SU-DHL-6 (cell line): ENCODE measurements at regions not wholly inside any gene's neighbourhood (a gene's known extent, or its start where the extent isn't known, plus 50 kb on each side); places are given as distances from the start of the nearest gene placed in this dataset.

ENCODE experiments used
- CTCF ChIP-seq: fragments of 200-600 bp; sonication (generic); IDR thresholded peaks from one replicate; pipeline ENCODE4 v1.5.1; 2017; ENCODE audit warnings: antibody characterized with exemption, mild to moderate bottlenecking, low read length, moderate library complexity; ENCODE audit not compliant: insufficient read depth, poor library complexity, severe bottlenecking
- EZH2phosphoT487 ChIP-seq: fragments of 200-600 bp; sonication (generic), shearing (Covaris generic); conservative IDR thresholded peaks from 2 replicates; pipeline ENCODE4 v1.6.1; 2018; ENCODE audit warnings: mild to moderate bottlenecking, antibody characterized with exemption, low read length, moderate library complexity, mixed read lengths

DNA sequence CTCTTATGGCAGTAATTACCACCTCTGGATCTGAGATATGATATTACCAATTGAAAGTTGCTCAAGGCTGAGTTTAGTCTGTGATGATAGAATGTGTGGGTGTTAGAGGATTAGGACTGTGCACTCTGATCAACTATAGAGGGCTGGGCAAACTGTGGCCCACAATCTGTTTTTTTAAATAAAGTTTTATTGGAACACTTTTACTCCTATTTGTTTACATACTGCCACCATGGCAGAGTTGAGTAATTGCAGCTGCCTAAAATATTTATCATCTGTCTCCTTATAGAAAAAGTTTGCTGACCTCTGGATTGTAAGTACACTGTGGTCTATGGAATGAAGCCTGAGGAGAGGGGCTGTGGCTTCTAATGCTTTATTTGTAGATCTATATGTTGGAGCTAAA, 71.5 kb upstream of the N4BP1 start:
- TF ChIP-seq CTCF (no peak), EZH2phosphoT487 (no peak)
